HAP-1 (cell line): ENCODE measurements at regions not wholly inside any gene's neighbourhood (a gene's known extent, or its start where the extent isn't known, plus 50 kb on each side); places are given as distances from the start of the nearest gene placed in this dataset.

Source experiments
- DNase-seq, 2 experiments: peaks; one replicate each; pipeline ENCODE4 v3.0.0-alpha.2; 2016 to 2020; ENCODE audit warnings: low spot score in 2 of 2
- H3K27me3 ChIP-seq: fragments of 250-450 bp; sonication (Bioruptor Pico); 2 replicates; pipeline ENCODE4 v1.5.1; 2020; ENCODE audit warnings: low read depth, mild to moderate bottlenecking, moderate library complexity
- H3K36me3 ChIP-seq: fragments of 250-450 bp; sonication (Bioruptor Pico); replicated peaks from 2 replicates; pipeline ENCODE4 v1.5.1; 2020; ENCODE audit warnings: mild to moderate bottlenecking
- H3K4me1 ChIP-seq: fragments of 250-450 bp; sonication (Bioruptor Pico); 2 replicates; pipeline ENCODE4 v1.5.1; 2020; ENCODE audit warnings: mild to moderate bottlenecking
- H3K4me3 ChIP-seq: fragments of 250-450 bp; sonication (Bioruptor Pico); 2 replicates; pipeline ENCODE4 v1.5.1; 2020; ENCODE audit warnings: mild to moderate bottlenecking, moderate library complexity
- H3K9me3 ChIP-seq: fragments of 250-450 bp; sonication (Bioruptor Pico); 2 replicates; pipeline ENCODE4 v1.5.1; 2020; ENCODE audit warnings: mild to moderate bottlenecking, moderate library complexity
- in situ Hi-C: fragments of 300-500 bp; cut with MboI; formaldehyde crosslinking; loops from 3 replicates; pipeline ENCODE4 v1.14.3; 2020; ENCODE audit warnings: low sequenced_read_pairs, inconsistent platforms, mixed read lengths

GRCh38 chr6:102344769-102345168 is 951.3 kb downstream of the GRIK2 start:
- Histone ChIP-seq H3K9me3 (no peaks in the 10 kb centered on the region), H3K27me3 (no peaks in the 10 kb centered on the region), H3K36me3 (no peaks in the 10 kb centered on the region), H3K4me1 (no peaks in the 10 kb centered on the region), H3K4me3 (no peak overlapping the region)
- DNase-seq: no peak
- in situ Hi-C loops: no loop called here

GRCh38 chr6:102340311-102340710 is 946.8 kb downstream of the GRIK2 start:
- no peak overlapping the region for H3K4me3 ChIP-seq
- no peaks in the 10 kb centered on the region for H3K36me3 ChIP-seq
- no peak for DNase-seq
- no peaks in the 10 kb centered on the region for H3K4me1 ChIP-seq
- H3K27me3 ChIP-seq: no peaks in the 10 kb centered on the region; the same call in 1 of the 2 replicates
- no peaks in the 10 kb centered on the region for H3K9me3 ChIP-seq
- in situ Hi-C loops: no loop called here

GRCh38 chr6:102333736-102334135 is 940.2 kb downstream of the GRIK2 start:
- DNase-seq: no peak
- Histone ChIP-seq H3K36me3 (no peaks in the 10 kb centered on the region), H3K27me3 (peaks cover 3% of the 10 kb centered on the region; the same call in 1 of the 2 replicates), H3K9me3 (no peaks in the 10 kb centered on the region), H3K4me1 (no peaks in the 10 kb centered on the region), H3K4me3 (no peak overlapping the region)
- in situ Hi-C loops: no loop called here

GRCh38 chr6:102327697-102328225 is 934.3 kb downstream of the GRIK2 start:
- DNase-seq: no peak
- H3K36me3 ChIP-seq: no peaks in the 10 kb centered on the region

GRCh38 chr6:102313699-102314098 is 920.2 kb downstream of the GRIK2 start:
- H3K9me3 ChIP-seq: no peaks in the 10 kb centered on the region
- no peaks in the 10 kb centered on the region for H3K36me3 ChIP-seq
- DNase-seq: no peak
- H3K4me1 ChIP-seq: no peaks in the 10 kb centered on the region
- in situ Hi-C loops: no loop called here
- H3K4me3 ChIP-seq: no peak overlapping the region
- no peaks in the 10 kb centered on the region for H3K27me3 ChIP-seq

More at GRCh38 chr6:102327697-102328225, 934.3 kb downstream of the GRIK2 start:
- Histone ChIP-seq H3K27me3 (0 out of 2 replicates have a peak, but pooled peaks cover 3% of the 10 kb centered on the region), H3K4me1 (no peaks in the 10 kb centered on the region), H3K9me3 (no peaks in the 10 kb centered on the region), H3K4me3 (no peak overlapping the region)
- in situ Hi-C loops: no loop called here

GRCh38 chr6:102309700-102310099 is 916.2 kb downstream of the GRIK2 start:
- in situ Hi-C loops: no loop called here
- Histone ChIP-seq H3K4me3 (no peak overlapping the region), H3K36me3 (no peaks in the 10 kb centered on the region), H3K9me3 (no peaks in the 10 kb centered on the region), H3K27me3 (no peaks in the 10 kb centered on the region), H3K4me1 (no peaks in the 10 kb centered on the region)
- DNase-seq: no peak

- no peak for DNase-seq
- Histone ChIP-seq H3K4me3 (no peak overlapping the region), H3K27me3 (no peaks in the 10 kb centered on the region), H3K36me3 (no peaks in the 10 kb centered on the region), H3K4me1 (no peaks in the 10 kb centered on the region), H3K9me3 (no peaks in the 10 kb centered on the region)
- in situ Hi-C loops: no loop called here
Observed at GRCh38 chr6:102300350-102300749, 906.8 kb downstream of the GRIK2 start.

GRCh38 chr6:102298051-102298450 is 904.5 kb downstream of the GRIK2 start:
- Histone ChIP-seq H3K4me3 (no peak overlapping the region), H3K9me3 (no peaks in the 10 kb centered on the region), H3K4me1 (no peaks in the 10 kb centered on the region), H3K27me3 (no peaks in the 10 kb centered on the region), H3K36me3 (no peaks in the 10 kb centered on the region)
- in situ Hi-C loops: no loop called here
- no peak for DNase-seq
